SW480 (cell line): ENCODE measurements at regions not wholly inside any gene's neighbourhood (a gene's known extent, or its start where the extent isn't known, plus 50 kb on each side); places are given as distances from the start of the nearest gene placed in this dataset.

ENCODE experiments used
- DNase-seq: peaks from one replicate; pipeline ENCODE4 v3.0.0-alpha.2; 2016; ENCODE audit warnings: low spot score

DNA sequence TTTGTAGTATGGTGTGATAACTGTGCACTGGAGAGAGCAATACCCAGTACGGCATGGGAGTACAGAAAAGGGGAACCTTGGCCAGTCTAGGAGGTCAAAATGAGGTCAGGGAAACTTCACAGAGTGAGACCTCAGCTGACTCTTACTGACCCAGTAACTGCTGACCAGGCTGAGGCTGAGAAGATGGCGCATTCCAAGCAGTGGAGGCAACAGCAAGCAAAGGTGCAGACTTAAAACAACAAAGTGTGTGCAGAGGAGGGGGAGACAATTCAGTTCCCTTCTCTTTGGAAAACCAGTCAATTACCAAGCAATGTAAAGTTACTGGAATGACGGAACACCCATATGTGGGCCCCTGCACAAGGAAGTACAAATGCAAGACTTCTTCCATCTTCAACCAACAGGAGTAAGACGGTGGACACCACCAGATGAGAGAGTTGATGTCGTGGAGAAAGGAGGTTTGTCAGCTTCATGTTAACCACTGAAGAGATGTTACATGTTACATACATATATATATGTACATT, 54.6 kb upstream of the PRDX6 start:
- no peak for DNase-seq

DNA sequence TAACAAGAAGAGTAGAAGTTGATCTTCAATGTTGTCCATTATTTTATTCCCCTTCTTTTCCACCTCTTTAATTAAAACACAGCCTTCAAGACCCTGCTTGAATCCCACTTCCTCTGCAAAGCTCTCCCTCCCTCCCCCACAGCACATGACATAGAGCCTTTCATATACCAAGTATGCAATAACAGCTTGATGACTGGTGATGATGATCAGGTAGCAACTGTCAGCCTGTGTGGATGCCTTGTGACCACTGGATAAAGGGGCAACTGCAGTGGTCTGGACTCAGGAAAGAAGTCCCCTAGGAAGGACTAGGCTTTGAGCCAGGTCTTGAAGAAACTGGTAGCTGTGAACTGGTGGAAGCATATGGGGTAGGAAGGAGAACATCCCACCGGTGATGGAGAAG, 53.8 kb upstream of the PRDX6 start:
- no peak for DNase-seq

DNA sequence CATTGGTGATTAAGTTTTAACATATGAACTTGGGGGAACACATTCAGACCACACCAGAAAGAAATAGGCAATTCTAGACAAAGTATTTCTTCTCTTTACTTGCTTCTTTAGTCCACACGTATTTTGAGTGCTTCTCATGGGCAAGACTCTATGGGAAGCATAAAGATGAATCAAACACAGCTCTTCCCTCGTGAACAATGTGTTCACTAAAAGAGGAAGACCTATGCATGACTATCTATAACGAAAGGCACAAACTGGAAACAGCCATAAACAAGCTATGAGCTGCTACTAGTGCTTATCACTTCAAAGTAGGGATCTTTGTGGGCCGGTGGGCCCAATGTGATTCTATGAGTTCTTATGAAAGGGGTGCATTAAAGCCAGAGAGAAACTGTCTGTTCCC, 53.0 kb upstream of the PRDX6 start:
- no peak for DNase-seq

- DNase-seq, result no peak
Observed at GRCh38 chr1:173424782-173425407, 52.2 kb upstream of the PRDX6 start.

DNA sequence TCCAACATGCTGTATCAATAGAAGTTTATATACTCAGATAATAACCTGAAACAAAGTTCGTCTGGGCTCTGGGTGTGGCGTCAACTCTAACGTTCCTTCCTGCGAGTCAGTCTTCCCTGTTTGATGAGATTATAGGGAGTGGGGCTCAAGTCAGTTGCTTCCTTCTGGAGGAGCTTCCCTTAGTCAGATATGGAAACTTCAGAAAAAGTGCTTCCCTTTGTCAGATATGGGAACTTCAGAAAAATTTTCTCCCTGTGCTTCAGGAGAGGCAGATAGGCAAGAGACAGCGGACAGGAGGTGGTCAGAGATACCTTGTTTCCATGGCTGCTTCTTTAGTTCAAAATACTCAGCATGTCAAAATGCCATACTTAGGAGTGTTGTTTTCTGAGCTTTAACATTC, 51.1 kb upstream of the PRDX6 start:
- DNase-seq, result no peak

GRCh38 chr1:173427146-173428054, 49.7 kb upstream of the PRDX6 start:
- no peak for DNase-seq
